Activated CD8-positive, alpha-beta memory T cell treated with anti-CD3 and anti-CD28 coated beads, Interleukin-2, amount 50 U/mL, for 48 hours (primary cell): ENCODE measurements at regions not wholly inside any gene's neighbourhood (a gene's known extent, or its start where the extent isn't known, plus 50 kb on each side); places are given as distances from the start of the nearest gene placed in this dataset.
"Not testable (repeated sequence)": the region's sequence is repeated elsewhere in the genome, so short reads cannot be mapped to it uniquely, and the experiment has no call there.

ENCODE experiments used
- DNase-seq: peaks from one replicate; pipeline ENCODE4 v3.0.0-alpha.2; 2020

DNA sequence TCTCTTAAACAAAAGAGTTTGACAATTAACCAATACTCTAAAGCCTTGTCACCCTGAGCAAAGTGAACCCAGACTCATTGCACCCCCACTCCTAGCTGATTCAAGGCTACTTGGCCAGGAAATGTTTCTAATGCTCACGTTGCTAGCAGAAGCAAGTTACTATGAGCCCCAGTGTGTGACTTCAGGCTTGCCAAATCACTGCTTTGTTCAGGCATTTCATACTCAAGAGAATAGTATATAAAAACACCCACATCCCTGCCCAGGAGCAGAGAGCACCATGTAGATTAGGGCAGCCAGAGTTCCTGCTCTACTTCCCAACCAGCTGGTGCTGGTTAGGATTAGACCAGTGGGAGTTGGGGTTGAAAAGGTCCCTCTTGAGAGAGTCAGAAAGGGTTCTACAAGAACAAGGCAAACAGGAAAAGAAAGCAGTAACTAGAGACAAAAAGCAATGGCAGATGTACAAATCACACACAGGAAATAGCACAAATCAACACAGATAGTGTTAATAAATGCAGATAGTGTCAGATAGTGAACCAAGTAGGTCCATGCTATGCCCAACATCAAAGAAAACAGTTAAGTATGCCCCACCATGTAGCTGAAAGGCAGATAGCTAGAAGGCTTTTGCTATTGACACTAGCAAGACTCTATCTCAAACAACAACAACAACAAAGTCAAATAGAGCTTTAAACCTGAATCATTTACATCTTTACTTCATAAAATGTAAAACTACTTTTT lies 314.3 kb downstream of the GOLGA6L6 start:
- DNase-seq = not testable (repeated sequence)

- not testable (repeated sequence) for DNase-seq
Observed at GRCh38 chr15:20226531-20226930, 315.1 kb downstream of the GOLGA6L6 start.

- DNase-seq = not testable (repeated sequence)
Observed at GRCh38 chr15:20221063-20221462, 320.5 kb downstream of the GOLGA6L6 start.

DNA sequence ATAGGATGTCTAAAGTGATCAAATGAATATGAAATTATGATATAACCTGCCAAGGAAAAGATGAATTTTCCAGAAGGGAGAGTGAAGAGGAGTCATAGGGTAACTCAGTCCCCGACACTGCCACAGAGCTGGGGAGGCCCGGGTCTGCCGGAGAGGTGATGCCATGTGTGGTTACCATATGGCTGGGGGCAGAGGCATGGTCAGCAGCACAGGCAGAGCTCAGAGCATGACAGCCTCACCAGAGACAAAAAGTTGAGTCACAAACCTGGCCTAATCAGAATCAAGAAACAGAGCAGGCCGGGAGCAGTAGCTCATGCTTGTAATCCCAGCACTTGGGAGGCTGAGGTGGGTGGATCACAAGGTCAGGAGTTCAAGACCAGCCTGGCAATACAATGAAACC lies 322.4 kb downstream of the GOLGA6L6 start:
- DNase-seq = not testable (repeated sequence)

- DNase-seq = not testable (repeated sequence)
Observed at GRCh38 chr15:20215700-20216099, 325.9 kb downstream of the GOLGA6L6 start.

- DNase-seq = not testable (repeated sequence)
Observed at GRCh38 chr15:20214101-20214500, 327.5 kb downstream of the GOLGA6L6 start.

DNA sequence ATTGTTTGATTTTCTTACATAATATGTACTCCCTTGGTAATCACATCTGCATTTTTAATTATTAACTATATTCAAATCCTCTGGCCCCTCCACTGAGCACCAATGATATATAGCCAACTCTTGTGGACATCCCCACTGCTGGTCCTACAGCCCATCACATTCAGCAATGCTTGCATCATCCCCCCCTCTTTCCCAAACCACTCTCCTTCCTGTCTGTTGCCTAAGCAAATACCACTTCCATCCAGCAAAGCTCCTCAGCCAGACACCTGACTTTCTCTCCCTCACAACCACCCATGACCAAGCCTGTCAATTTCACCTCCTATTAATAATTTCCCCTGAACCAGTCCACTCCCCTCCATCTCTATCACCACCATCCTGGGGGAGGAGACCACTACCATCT lies 330.1 kb downstream of the GOLGA6L6 start:
- DNase-seq = not testable (repeated sequence)

- DNase-seq = not testable (repeated sequence)
Observed at GRCh38 chr15:20209973-20210372, 331.6 kb downstream of the GOLGA6L6 start.

- DNase-seq = not testable (repeated sequence)
Observed at GRCh38 chr15:20207607-20208006, 334.0 kb downstream of the GOLGA6L6 start.

DNA sequence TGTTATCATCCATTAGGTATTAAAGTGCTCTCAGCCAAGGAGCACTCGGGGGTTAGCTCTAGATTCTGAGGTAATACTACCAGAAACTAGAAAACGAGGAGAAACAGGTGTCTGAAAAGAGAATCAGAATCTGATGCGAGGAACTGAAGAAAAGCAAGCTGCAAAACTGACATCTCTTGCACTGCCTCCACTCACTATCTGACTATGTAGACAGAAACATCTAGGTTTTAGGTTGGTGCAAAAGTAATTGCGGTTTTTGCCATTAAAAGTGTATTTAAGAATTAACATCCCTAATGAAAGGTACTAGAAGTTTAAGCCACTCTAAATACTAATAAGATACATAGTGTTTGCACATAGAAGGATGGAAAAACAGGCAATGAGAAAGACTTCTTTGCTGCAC lies 334.4 kb downstream of the GOLGA6L6 start:
- DNase-seq = not testable (repeated sequence)

GRCh38 chr15:20204177-20204866 lies 337.3 kb downstream of the GOLGA6L6 start:
- not testable (repeated sequence) for DNase-seq

GRCh38 chr15:20203649-20204150 lies 337.9 kb downstream of the GOLGA6L6 start:
- DNase-seq = not testable (repeated sequence)

GRCh38 chr15:20194591-20195198 lies 346.9 kb downstream of the GOLGA6L6 start:
- DNase-seq = not testable (repeated sequence)

DNA sequence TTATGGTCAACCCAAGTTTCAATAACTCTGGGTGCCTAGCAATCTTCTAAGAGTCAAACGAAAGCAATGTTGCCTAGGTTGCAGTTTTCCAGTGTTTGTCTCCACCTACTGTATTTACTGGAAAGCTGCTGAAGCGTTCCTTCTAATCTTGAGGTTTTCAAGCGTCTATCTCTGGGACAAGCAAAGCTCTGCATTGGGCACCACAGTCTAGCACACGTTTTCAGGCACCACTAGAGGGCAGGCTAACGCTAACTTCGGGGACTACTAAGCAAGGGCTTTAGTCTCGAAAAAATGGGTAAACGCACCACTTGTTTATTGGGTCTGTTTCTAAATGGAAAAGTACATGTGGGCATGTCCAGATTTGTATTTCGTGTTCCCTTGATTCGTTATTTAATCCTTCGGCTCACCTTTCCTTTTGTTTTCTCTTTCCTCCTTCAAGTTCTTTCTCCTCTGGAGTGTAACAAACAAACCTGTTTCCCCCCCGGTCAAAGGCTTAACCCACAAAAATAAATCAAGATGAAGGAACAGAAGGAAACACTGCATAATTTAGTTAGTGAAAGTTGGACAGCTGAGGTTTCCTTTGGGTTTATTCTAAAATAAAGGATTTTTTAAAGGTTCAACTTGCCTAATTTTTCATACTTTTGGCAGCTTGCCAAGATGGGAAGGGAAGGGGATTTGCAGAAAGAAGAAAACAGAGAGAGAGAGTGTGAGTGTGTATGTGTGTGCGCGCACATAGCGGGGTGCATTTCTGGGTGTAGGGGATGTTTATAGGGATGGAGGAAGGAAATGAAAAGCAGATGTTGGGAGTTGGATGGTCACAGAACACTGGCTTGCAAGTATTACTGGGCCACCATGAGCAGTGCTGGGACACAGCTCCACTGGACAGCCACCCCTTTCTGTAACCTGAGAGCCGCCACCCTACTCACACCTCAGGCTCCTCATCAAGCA lies 348.3 kb downstream of the GOLGA6L6 start:
- peak; percentile 69 for DNase-seq

GRCh38 chr15:20191508-20192125 lies 350.0 kb downstream of the GOLGA6L6 start:
- DNase-seq = not testable (repeated sequence)

GRCh38 chr15:20188611-20189010 lies 353.0 kb downstream of the GOLGA6L6 start:
- not testable (repeated sequence) for DNase-seq

- DNase-seq = not testable (repeated sequence)
Observed at GRCh38 chr15:20187370-20188355, 353.9 kb downstream of the GOLGA6L6 start.

DNA sequence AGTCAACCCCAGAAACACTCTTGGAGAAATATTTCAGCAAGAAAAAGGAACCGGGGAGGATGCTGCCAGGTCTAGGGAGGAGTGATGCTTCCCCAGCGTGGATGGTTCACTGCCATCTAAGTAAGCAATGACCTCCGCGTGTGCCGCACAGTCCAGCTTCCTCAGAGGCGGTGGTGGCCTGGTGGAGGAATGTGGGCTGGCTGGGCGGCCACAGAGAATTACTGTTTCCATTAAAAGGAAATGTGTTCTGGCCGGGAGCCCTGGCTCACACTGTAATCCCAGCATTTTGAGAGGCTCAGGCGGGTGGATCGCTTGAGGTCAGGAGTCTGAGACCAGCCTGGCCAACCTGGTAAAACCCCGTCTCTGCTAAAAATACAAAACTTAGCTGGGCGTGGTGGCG lies 356.7 kb downstream of the GOLGA6L6 start:
- not testable (repeated sequence) for DNase-seq

GRCh38 chr15:20168221-20168620 lies 373.4 kb downstream of the GOLGA6L6 start:
- not testable (repeated sequence) for DNase-seq

DNA sequence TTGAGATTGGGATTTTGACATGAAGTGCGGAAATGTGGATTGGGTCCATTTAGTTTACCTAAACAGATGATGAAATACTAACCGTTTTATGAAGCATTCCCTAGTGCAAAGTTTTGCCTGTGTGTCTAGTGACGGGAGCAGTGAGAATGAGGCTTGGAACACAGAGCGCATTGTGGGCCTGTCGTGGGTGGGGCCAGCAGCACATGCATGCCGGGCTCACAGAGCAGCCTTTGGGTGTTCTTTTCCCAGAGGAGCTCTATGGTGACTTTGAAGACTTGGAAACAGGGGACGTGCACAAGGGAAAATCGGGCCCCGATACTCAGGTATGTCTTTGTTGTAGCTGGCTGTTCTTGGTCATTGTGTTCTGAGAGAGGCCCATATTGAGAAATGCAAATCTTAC lies 388.1 kb downstream of the GOLGA6L6 start:
- not testable (repeated sequence) for DNase-seq
